WTC11 (cell line): ENCODE measurements at regions not wholly inside any gene's neighbourhood (a gene's known extent, or its start where the extent isn't known, plus 50 kb on each side); places are given as distances from the start of the nearest gene placed in this dataset.
"Not testable (repeated sequence)": the region's sequence is repeated elsewhere in the genome, so short reads cannot be mapped to it uniquely, and the experiment has no call there.

Source experiments
- ATAC-seq: fragments of 200-7000 bp; cut with Tn5 transposase; 2 replicates; pipeline ENCODE4 v1.10.0; 2021; ENCODE audit warnings: mild to moderate bottlenecking, moderate library complexity
- CTCF ChIA-PET: fragments of 300-600 bp; sonication (Branson Sonifier 250); formaldehyde crosslinking; loops from one replicate; lab custom pipeline; 2021; ENCODE audit warnings: antibody characterized with exemption; lab: Charles Lee
- POLR2A ChIA-PET: fragments of 350-600 bp; sonication (Branson Sonifier 250); formaldehyde crosslinking; loops from one replicate; lab custom pipeline; 2021; ENCODE audit warnings: antibody characterized with exemption; lab: Charles Lee
- DNase-seq: peaks from one replicate; pipeline ENCODE4 v3.0.0; 2021; ENCODE audit warnings: low spot score
- H3K27ac Mint-ChIP-seq: 2 replicates; pipeline ENCODE4 v1.8.0; 2021; ENCODE audit warnings: mixed read lengths
- H3K27me3 Mint-ChIP-seq: 2 replicates; pipeline ENCODE4 v1.8.0; 2021; ENCODE audit warnings: low read depth, mild to moderate bottlenecking, moderate library complexity, mixed read lengths
- H3K36me3 Mint-ChIP-seq: 2 replicates; pipeline ENCODE4 v1.8.0; 2021; ENCODE audit warnings: mixed read lengths
- H3K4me1 Mint-ChIP-seq: 2 replicates; pipeline ENCODE4 v1.8.0; 2022; ENCODE audit warnings: mixed read lengths
- H3K4me3 Mint-ChIP-seq: 2 replicates; pipeline ENCODE4 v1.8.0; 2021; ENCODE audit warnings: mild to moderate bottlenecking, moderate library complexity, mixed read lengths
- H3K9me3 Mint-ChIP-seq: 2 replicates; pipeline ENCODE4 v1.8.0; 2021; ENCODE audit warnings: mixed read lengths
- ATF1 ChIP-seq: sonication (generic); formaldehyde crosslinking; IDR thresholded peaks from 2 replicates; pipeline ENCODE4 v1.8.1; 2023; ENCODE audit warnings: mild to moderate bottlenecking, moderate library complexity, missing genetic modification reagents
- ERG ChIP-seq: fragments of 250-450 bp; sonication (Bioruptor Pico); IDR thresholded peaks from 2 replicates; pipeline ENCODE4 v1.8.0; 2021; ENCODE audit warnings: mild to moderate bottlenecking
- FOXK1 ChIP-seq: sonication (generic); formaldehyde crosslinking; IDR thresholded peaks from 2 replicates; pipeline ENCODE4 v1.8.0; 2022; ENCODE audit warnings: mild to moderate bottlenecking, moderate library complexity, missing genetic modification reagents
- FOXP1 ChIP-seq: sonication (generic); formaldehyde crosslinking; IDR thresholded peaks from 2 replicates; pipeline ENCODE4 v1.8.0; 2022; ENCODE audit warnings: missing genetic modification reagents, mild to moderate bottlenecking, moderate library complexity, borderline replicate concordance
- GRHL2 ChIP-seq: fragments of 250-450 bp; sonication (Bioruptor Pico); IDR thresholded peaks from 2 replicates; pipeline ENCODE4 v1.8.0; 2022; ENCODE audit warnings: mild to moderate bottlenecking, moderate library complexity; ENCODE audit not compliant: insufficient replicate concordance, severe bottlenecking
- JUN ChIP-seq: sonication (generic); formaldehyde crosslinking; IDR thresholded peaks from 2 replicates; pipeline ENCODE4 v1.8.0; 2023; ENCODE audit warnings: mild to moderate bottlenecking, missing genetic modification reagents
- NFYB ChIP-seq: sonication (generic); formaldehyde crosslinking; conservative IDR thresholded peaks from 2 replicates; pipeline ENCODE4 v1.8.0; 2022; ENCODE audit warnings: low read depth, missing genetic modification reagents
- RELA ChIP-seq: sonication (generic); formaldehyde crosslinking; IDR thresholded peaks from 2 replicates; pipeline ENCODE4 v1.8.1; 2022; ENCODE audit warnings: missing genetic modification reagents, mild to moderate bottlenecking, borderline replicate concordance
- RORB ChIP-seq: fragments of 250-450 bp; sonication (Bioruptor Pico); IDR thresholded peaks from 2 replicates; pipeline ENCODE4 v1.9.0; 2021; ENCODE audit warnings: mild to moderate bottlenecking
- SMAD4 ChIP-seq: sonication (generic); formaldehyde crosslinking; IDR thresholded peaks from 2 replicates; pipeline ENCODE4 v1.8.0; 2022; ENCODE audit warnings: mild to moderate bottlenecking, missing genetic modification reagents
- SOX15 ChIP-seq: fragments of 250-450 bp; sonication (Bioruptor Pico); IDR thresholded peaks from 2 replicates; pipeline ENCODE4 v1.9.0; 2021; ENCODE audit warnings: mild to moderate bottlenecking
- SP1 ChIP-seq: sonication (generic); formaldehyde crosslinking; conservative IDR thresholded peaks from 2 replicates; pipeline ENCODE4 v1.8.1; 2022; ENCODE audit warnings: missing genetic modification reagents
- TEAD1 ChIP-seq: sonication (generic); formaldehyde crosslinking; IDR thresholded peaks from 2 replicates; pipeline ENCODE4 v1.8.0; 2022; ENCODE audit warnings: mild to moderate bottlenecking, missing genetic modification reagents
- ZBTB43 ChIP-seq: sonication (generic); formaldehyde crosslinking; IDR thresholded peaks from 2 replicates; pipeline ENCODE4 v1.8.1; 2023; ENCODE audit warnings: mild to moderate bottlenecking, missing genetic modification reagents
- ZNF138 ChIP-seq: sonication (generic); formaldehyde crosslinking; conservative IDR thresholded peaks from 2 replicates; pipeline ENCODE4 v1.8.1; 2022; ENCODE audit warnings: mild to moderate bottlenecking, moderate library complexity, missing genetic modification reagents
- ZNF219 ChIP-seq: sonication (generic); formaldehyde crosslinking; IDR thresholded peaks from 2 replicates; pipeline ENCODE4 v1.8.0; 2023; ENCODE audit warnings: missing genetic modification reagents, mild to moderate bottlenecking, borderline replicate concordance
- ZNF416 ChIP-seq: fragments of 250-450 bp; sonication (Bioruptor Pico); IDR thresholded peaks from 2 replicates; pipeline ENCODE4 v1.9.0; 2021; ENCODE audit warnings: mild to moderate bottlenecking, inconsistent platforms
- ZNF425 ChIP-seq: fragments of 250-450 bp; sonication (Bioruptor Pico); conservative IDR thresholded peaks from 2 replicates; pipeline ENCODE4 v1.9.0; 2021; ENCODE audit warnings: mild to moderate bottlenecking
- ZNF512 ChIP-seq: sonication (generic); formaldehyde crosslinking; IDR thresholded peaks from 2 replicates; pipeline ENCODE4 v1.8.1; 2022; ENCODE audit warnings: missing genetic modification reagents, borderline replicate concordance

GRCh38 chr3:145027186-145027585 is 1055.6 kb downstream of the DIPK2A start:
- DNase-seq, POLR2A ChIA-PET, CTCF ChIA-PET, H3K4me1 Mint-ChIP-seq, ATAC-seq, H3K27ac Mint-ChIP-seq, H3K27me3 Mint-ChIP-seq, H3K4me3 Mint-ChIP-seq: not testable (repeated sequence)
- H3K36me3 Mint-ChIP-seq = peaks cover 21% of the 10 kb centered on the region
- H3K9me3 Mint-ChIP-seq = peaks cover 31% of the 10 kb centered on the region

GRCh38 chr3:145032791-145033190 is 1061.2 kb downstream of the DIPK2A start:
- CTCF ChIA-PET = no interaction called here
- no peak for TF ChIP-seq TEAD1 (CRISPR knock-in tag)
- no peak for TF ChIP-seq SOX15 (CRISPR knock-in tag)
- TF ChIP-seq GRHL2 (CRISPR knock-in tag) = no peak
- TF ChIP-seq RELA (CRISPR knock-in tag) = no peak
- TF ChIP-seq ERG (CRISPR knock-in tag) = no peak
- no peak for TF ChIP-seq SMAD4 (CRISPR knock-in tag)
- TF ChIP-seq RORB (CRISPR knock-in tag) = no peak
- TF ChIP-seq FOXP1 (CRISPR knock-in tag) = no peak
- TF ChIP-seq ZNF425 (CRISPR knock-in tag) = no peak
- TF ChIP-seq NFYB (CRISPR knock-in tag) = no peak
- TF ChIP-seq ZNF512 = no peak
- POLR2A ChIA-PET = no interaction called here
- Mint-ChIP-seq H3K4me3 (no peak overlapping the region), H3K27ac (no peak overlapping the region), H3K9me3 (peaks cover 30% of the 10 kb centered on the region), H3K4me1 (peaks cover 2% of the 10 kb centered on the region; the same call in 1 of the 2 replicates), H3K36me3 (peaks cover 21% of the 10 kb centered on the region), H3K27me3 (no peaks in the 10 kb centered on the region)
- DNase-seq (no peak), ATAC-seq (no peak)

- H3K4me1 Mint-ChIP-seq = peaks cover 2% of the 10 kb centered on the region; the same call in 1 of the 2 replicates
- POLR2A ChIA-PET = no interaction called here
Observed at GRCh38 chr3:145035682-145036081, 1064.1 kb downstream of the DIPK2A start.

More at GRCh38 chr3:145035682-145036081, 1064.1 kb downstream of the DIPK2A start:
- Mint-ChIP-seq H3K36me3 (peaks cover 10% of the 10 kb centered on the region), H3K4me3 (no peak overlapping the region), H3K27ac (no peak overlapping the region), H3K9me3 (peaks cover 16% of the 10 kb centered on the region), H3K27me3 (no peaks in the 10 kb centered on the region)
- CTCF ChIA-PET = no interaction called here
- DNase-seq = no peak
- TF ChIP-seq ZNF138 (CRISPR knock-in tag) = no peak
- no peak for TF ChIP-seq SP1 (CRISPR knock-in tag)
- TF ChIP-seq FOXP1 (CRISPR knock-in tag) = no peak
- TF ChIP-seq JUN (CRISPR knock-in tag) = no peak
- no peak for TF ChIP-seq ATF1 (CRISPR knock-in tag)
- no peak for TF ChIP-seq GRHL2 (CRISPR knock-in tag)
- TF ChIP-seq FOXK1 (CRISPR knock-in tag) = no peak
- no peak for TF ChIP-seq ZBTB43
- TF ChIP-seq ZNF416 (CRISPR knock-in tag) = no peak
- no peak for TF ChIP-seq ZNF219 (CRISPR knock-in tag)
- no peak for TF ChIP-seq ERG (CRISPR knock-in tag)
- no peak for ATAC-seq
